HepG2 (cell line): ENCODE measurements at regions not wholly inside any gene's neighbourhood (a gene's known extent, or its start where the extent isn't known, plus 50 kb on each side); places are given as distances from the start of the nearest gene placed in this dataset.

Source experiments
- ARHGAP35 ChIP-seq: sonication (generic); formaldehyde crosslinking; IDR thresholded peaks from 2 replicates; pipeline ENCODE4 v1.9.0; 2022; ENCODE audit warnings: mild to moderate bottlenecking, inconsistent platforms, moderate library complexity, missing genetic modification reagents, borderline replicate concordance
- EHMT2 ChIP-seq: fragments of 200-600 bp; sonication (generic); IDR thresholded peaks from 2 replicates; pipeline ENCODE4 v1.7.0; 2017; ENCODE audit warnings: antibody characterized with exemption, low read depth, low read length, borderline replicate concordance
- PRDM4 ChIP-seq: sonication (generic); formaldehyde crosslinking; IDR thresholded peaks from 2 replicates; pipeline ENCODE4 v1.9.0; 2021; ENCODE audit warnings: missing genetic modification reagents, borderline replicate concordance
- TAF1 ChIP-seq: sonication (generic); formaldehyde crosslinking; IDR thresholded peaks from 2 replicates; pipeline ENCODE4 v1.4.0; 2020; ENCODE audit warnings: missing genetic modification reagents
- TF ChIP-seq, protein P1 (sequence below): sonication (generic); formaldehyde crosslinking; IDR thresholded peaks from 2 replicates; pipeline ENCODE4 v1.5.0; 2020; ENCODE audit warnings: missing genetic modification reagents

DNA sequence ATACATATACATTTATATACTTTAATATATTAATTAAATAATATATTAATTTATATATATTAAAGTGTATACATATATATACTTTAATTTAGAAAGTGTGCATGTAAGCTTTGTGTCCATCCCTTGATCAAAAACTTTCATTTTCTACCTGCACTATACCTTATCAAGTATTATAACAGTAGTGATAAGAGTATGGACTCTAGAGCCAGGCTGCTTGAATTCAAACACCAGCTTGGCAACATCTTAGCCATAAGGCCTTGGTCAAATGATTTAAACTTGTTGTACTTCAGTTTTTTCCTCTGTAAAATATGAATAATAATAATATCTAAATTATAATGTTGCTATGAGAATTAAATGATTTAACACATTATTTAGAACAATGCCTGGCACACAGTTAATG lies 327.6 kb upstream of the NECTIN3 start:
- no peak for TF ChIP-seq ARHGAP35 (CRISPR knock-in tag)
- no peak for TF ChIP-seq PRDM4 (CRISPR knock-in tag)
- no peak for TF ChIP-seq EHMT2
- no peak for TF ChIP-seq TAF1 (CRISPR knock-in tag)
- TF ChIP-seq, protein P1, sequence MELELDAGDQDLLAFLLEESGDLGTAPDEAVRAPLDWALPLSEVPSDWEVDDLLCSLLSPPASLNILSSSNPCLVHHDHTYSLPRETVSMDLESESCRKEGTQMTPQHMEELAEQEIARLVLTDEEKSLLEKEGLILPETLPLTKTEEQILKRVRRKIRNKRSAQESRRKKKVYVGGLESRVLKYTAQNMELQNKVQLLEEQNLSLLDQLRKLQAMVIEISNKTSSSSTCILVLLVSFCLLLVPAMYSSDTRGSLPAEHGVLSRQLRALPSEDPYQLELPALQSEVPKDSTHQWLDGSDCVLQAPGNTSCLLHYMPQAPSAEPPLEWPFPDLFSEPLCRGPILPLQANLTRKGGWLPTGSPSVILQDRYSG (CRISPR knock-in tag): no peak
